HepG2 (cell line): ENCODE measurements at regions not wholly inside any gene's neighbourhood (a gene's known extent, or its start where the extent isn't known, plus 50 kb on each side); places are given as distances from the start of the nearest gene placed in this dataset.

Experiments
- ELF4 ChIP-seq: sonication (generic); formaldehyde crosslinking; IDR thresholded peaks from 2 replicates; pipeline ENCODE4 v1.5.0; 2020; ENCODE audit warnings: missing genetic modification reagents, mild to moderate bottlenecking, moderate library complexity, borderline replicate concordance
- MAFF ChIP-seq: IDR thresholded peaks from 2 replicates; pipeline ENCODE4 v1.6.1; 2011; ENCODE audit warnings: low read depth, low read length, improper control_type of control experiment
- MAFK ChIP-seq, 2 experiments: IDR thresholded peaks in 1 of 2; conservative IDR thresholded peaks in 1 of 2; 2 replicates each; pipeline ENCODE4 v1.6.1; 2011; ENCODE audit warnings: improper control_type of control experiment in 2 of 2, low read length in 2 of 2
- TAF1 ChIP-seq: sonication (generic); formaldehyde crosslinking; IDR thresholded peaks from 2 replicates; pipeline ENCODE4 v1.4.0; 2020; ENCODE audit warnings: missing genetic modification reagents
- ZBTB38 ChIP-seq: sonication (generic); formaldehyde crosslinking; IDR thresholded peaks from 2 replicates; pipeline ENCODE4 v1.5.1; 2020; ENCODE audit warnings: mild to moderate bottlenecking, missing genetic modification reagents
- ZNF556 ChIP-seq: sonication (generic); formaldehyde crosslinking; IDR thresholded peaks from 2 replicates; pipeline ENCODE4 v1.4.0; 2020; ENCODE audit warnings: mild to moderate bottlenecking, missing genetic modification reagents, borderline replicate concordance
- TF ChIP-seq, protein P1 (sequence below): sonication (generic); formaldehyde crosslinking; IDR thresholded peaks from 2 replicates; pipeline ENCODE4 v1.4.0; 2020; ENCODE audit warnings: mild to moderate bottlenecking, missing genetic modification reagents
- TF ChIP-seq, protein P2 (sequence below): sonication (generic); formaldehyde crosslinking; IDR thresholded peaks from 2 replicates; pipeline ENCODE4 v1.9.0; 2021; ENCODE audit warnings: mild to moderate bottlenecking, missing genetic modification reagents

DNA sequence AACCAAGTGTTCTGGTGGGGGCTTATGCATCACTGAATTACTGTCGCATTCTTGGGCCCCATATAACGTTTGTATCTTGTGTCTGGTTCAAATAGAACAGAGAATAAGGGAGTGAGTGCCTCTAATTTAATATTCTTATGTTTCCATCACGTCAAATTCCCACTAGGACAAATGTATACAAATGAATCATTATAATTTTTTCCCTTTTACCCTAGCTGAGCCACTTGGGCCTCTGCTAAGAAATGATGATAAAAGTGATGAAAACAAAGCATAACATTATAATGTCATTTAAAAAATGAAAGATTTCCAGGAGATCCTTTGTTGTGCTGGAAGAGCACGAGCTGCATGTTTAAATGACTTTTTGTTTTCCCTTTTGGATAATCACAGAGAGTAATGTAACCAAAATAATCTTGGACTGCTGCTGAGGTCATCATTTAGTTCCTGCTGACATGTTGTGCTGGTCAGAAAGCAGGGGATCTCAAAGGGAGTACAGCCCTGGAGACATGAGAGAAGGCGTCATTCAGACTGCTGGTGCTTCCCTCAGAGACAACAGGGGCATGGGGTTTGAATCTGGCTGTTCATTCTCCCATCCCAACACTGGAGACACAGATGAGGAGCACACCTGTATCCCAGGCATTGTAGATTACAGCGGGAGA, 105.1 kb upstream of the SCOC start (continued):
- TF ChIP-seq, protein P1, sequence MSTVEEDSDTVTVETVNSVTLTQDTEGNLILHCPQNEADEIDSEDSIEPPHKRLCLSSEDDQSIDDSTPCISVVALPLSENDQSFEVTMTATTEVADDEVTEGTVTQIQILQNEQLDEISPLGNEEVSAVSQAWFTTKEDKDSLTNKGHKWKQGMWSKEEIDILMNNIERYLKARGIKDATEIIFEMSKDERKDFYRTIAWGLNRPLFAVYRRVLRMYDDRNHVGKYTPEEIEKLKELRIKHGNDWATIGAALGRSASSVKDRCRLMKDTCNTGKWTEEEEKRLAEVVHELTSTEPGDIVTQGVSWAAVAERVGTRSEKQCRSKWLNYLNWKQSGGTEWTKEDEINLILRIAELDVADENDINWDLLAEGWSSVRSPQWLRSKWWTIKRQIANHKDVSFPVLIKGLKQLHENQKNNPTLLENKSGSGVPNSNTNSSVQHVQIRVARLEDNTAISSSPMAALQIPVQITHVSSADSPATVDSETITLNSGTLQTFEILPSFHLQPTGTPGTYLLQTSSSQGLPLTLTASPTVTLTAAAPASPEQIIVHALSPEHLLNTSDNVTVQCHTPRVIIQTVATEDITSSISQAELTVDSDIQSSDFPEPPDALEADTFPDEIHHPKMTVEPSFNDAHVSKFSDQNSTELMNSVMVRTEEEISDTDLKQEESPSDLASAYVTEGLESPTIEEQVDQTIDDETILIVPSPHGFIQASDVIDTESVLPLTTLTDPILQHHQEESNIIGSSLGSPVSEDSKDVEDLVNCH = no peak
- TF ChIP-seq ZNF556 (CRISPR knock-in tag) (no peak), MAFF (peak; percentile 50; the same call in 1 of the 2 replicates), ZBTB38 (CRISPR knock-in tag) (no peak), MAFK (conservative IDR thresholded peaks at IDR 0.05 in 1 of 2, IDR thresholded peaks at IDR 0.05 in 1 of 2; ENCODE audit: low read length in 2 of 2) (peak; percentile 39 to 47; a peak in 3 of 4 replicates), TAF1 (no peak), ELF4 (CRISPR knock-in tag) (no peak)
- TF ChIP-seq, protein P2, sequence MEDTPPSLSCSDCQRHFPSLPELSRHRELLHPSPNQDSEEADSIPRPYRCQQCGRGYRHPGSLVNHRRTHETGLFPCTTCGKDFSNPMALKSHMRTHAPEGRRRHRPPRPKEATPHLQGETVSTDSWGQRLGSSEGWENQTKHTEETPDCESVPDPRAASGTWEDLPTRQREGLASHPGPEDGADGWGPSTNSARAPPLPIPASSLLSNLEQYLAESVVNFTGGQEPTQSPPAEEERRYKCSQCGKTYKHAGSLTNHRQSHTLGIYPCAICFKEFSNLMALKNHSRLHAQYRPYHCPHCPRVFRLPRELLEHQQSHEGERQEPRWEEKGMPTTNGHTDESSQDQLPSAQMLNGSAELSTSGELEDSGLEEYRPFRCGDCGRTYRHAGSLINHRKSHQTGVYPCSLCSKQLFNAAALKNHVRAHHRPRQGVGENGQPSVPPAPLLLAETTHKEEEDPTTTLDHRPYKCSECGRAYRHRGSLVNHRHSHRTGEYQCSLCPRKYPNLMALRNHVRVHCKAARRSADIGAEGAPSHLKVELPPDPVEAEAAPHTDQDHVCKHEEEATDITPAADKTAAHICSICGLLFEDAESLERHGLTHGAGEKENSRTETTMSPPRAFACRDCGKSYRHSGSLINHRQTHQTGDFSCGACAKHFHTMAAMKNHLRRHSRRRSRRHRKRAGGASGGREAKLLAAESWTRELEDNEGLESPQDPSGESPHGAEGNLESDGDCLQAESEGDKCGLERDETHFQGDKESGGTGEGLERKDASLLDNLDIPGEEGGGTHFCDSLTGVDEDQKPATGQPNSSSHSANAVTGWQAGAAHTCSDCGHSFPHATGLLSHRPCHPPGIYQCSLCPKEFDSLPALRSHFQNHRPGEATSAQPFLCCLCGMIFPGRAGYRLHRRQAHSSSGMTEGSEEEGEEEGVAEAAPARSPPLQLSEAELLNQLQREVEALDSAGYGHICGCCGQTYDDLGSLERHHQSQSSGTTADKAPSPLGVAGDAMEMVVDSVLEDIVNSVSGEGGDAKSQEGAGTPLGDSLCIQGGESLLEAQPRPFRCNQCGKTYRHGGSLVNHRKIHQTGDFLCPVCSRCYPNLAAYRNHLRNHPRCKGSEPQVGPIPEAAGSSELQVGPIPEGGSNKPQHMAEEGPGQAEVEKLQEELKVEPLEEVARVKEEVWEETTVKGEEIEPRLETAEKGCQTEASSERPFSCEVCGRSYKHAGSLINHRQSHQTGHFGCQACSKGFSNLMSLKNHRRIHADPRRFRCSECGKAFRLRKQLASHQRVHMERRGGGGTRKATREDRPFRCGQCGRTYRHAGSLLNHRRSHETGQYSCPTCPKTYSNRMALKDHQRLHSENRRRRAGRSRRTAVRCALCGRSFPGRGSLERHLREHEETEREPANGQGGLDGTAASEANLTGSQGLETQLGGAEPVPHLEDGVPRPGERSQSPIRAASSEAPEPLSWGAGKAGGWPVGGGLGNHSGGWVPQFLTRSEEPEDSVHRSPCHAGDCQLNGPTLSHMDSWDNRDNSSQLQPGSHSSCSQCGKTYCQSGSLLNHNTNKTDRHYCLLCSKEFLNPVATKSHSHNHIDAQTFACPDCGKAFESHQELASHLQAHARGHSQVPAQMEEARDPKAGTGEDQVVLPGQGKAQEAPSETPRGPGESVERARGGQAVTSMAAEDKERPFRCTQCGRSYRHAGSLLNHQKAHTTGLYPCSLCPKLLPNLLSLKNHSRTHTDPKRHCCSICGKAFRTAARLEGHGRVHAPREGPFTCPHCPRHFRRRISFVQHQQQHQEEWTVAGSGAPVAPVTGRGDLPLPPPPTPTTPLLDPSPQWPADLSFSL (CRISPR knock-in tag) = no peak
